GM19438 (cell line): ENCODE measurements at regions not wholly inside any gene's neighbourhood (a gene's known extent, or its start where the extent isn't known, plus 50 kb on each side); places are given as distances from the start of the nearest gene placed in this dataset.

ENCODE experiments used
- ATAC-seq: cut with Tn5 transposase; IDR thresholded peaks from one replicate; pipeline ENCODE4 v1.9.1; 2021; ENCODE audit warnings: low read depth; ENCODE audit not compliant: unreplicated experiment

GRCh38 chr14:98328496-98328895 is 943.5 kb downstream of the BCL11B start:
- ATAC-seq: no peak

GRCh38 chr14:98334186-98334585 is 937.8 kb downstream of the BCL11B start:
- no peak for ATAC-seq

GRCh38 chr14:98341211-98341610 is 930.8 kb downstream of the BCL11B start:
- ATAC-seq: no peak

- no peak for ATAC-seq
These were observed 926.8 kb downstream of the BCL11B start for GRCh38 chr14:98345161-98345560.

- no peak for ATAC-seq
These were observed 924.3 kb downstream of the BCL11B start for GRCh38 chr14:98347686-98348085.

GRCh38 chr14:98348505-98348904 is 923.5 kb downstream of the BCL11B start:
- ATAC-seq: no peak

GRCh38 chr14:98350213-98350612 is 921.8 kb downstream of the BCL11B start:
- ATAC-seq: no peak

- ATAC-seq: no peak
These were observed 907.0 kb downstream of the BCL11B start for GRCh38 chr14:98364961-98365360.

GRCh38 chr14:98366429-98366828 is 905.6 kb downstream of the BCL11B start:
- ATAC-seq: no peak

- ATAC-seq: no peak
These were observed 903.8 kb downstream of the BCL11B start for GRCh38 chr14:98368221-98368620.

- no peak for ATAC-seq
These were observed 903.1 kb downstream of the BCL11B start for GRCh38 chr14:98368916-98369315.

- ATAC-seq: no peak
These were observed 902.7 kb downstream of the BCL11B start for GRCh38 chr14:98369344-98369743.

GRCh38 chr14:98370352-98370751 is 901.6 kb downstream of the BCL11B start:
- ATAC-seq: no peak

GRCh38 chr14:98371141-98371540 is 900.9 kb downstream of the BCL11B start:
- no peak for ATAC-seq

GRCh38 chr14:98374136-98374535 is 897.9 kb downstream of the BCL11B start:
- no peak for ATAC-seq

- no peak for ATAC-seq
These were observed 896.4 kb downstream of the BCL11B start for GRCh38 chr14:98375566-98375965.

GRCh38 chr14:98379830-98380229 is 892.2 kb downstream of the BCL11B start:
- ATAC-seq: no peak

- no peak for ATAC-seq
These were observed 889.3 kb downstream of the BCL11B start for GRCh38 chr14:98382662-98383061.

- no peak for ATAC-seq
These were observed 886.1 kb downstream of the BCL11B start for GRCh38 chr14:98385851-98386250.

- no peak for ATAC-seq
These were observed 880.9 kb downstream of the BCL11B start for GRCh38 chr14:98391061-98391460.

GRCh38 chr14:98393527-98393926 is 878.5 kb downstream of the BCL11B start:
- ATAC-seq: no peak

- ATAC-seq: no peak
These were observed 867.2 kb downstream of the BCL11B start for GRCh38 chr14:98404811-98405210.

- no peak for ATAC-seq
These were observed 863.9 kb downstream of the BCL11B start for GRCh38 chr14:98408024-98408555.
